B cell (primary cell): ENCODE measurements at regions not wholly inside any gene's neighbourhood (a gene's known extent, or its start where the extent isn't known, plus 50 kb on each side); places are given as distances from the start of the nearest gene placed in this dataset.

Source experiments
- ATAC-seq: fragments of 200-7000 bp; cut with Tn5 transposase; one replicate; pipeline ENCODE4 v1.10.0; 2021; ENCODE audit warnings: low read depth, mild to moderate bottlenecking, moderate number of reproducible peaks, moderate library complexity
- CTCF ChIA-PET: fragments of 350-600 bp; sonication (Branson Sonifier 250); formaldehyde crosslinking; loops from one replicate; lab custom pipeline; 2021; ENCODE audit warnings: antibody characterized with exemption, inconsistent platforms; lab: Charles Lee
- POLR2A ChIA-PET: fragments of 350-600 bp; sonication (Branson Sonifier 250); formaldehyde crosslinking; loops from one replicate; lab custom pipeline; 2021; ENCODE audit warnings: antibody characterized with exemption; lab: Charles Lee
- DNase-seq: peaks from one replicate; pipeline ENCODE4 v3.0.0; 2013
- H2AFZ ChIP-seq: 2 replicates; pipeline ENCODE4 v1.6.1; 2012; ENCODE audit warnings: mild to moderate bottlenecking, low read depth, low read length; ENCODE audit not compliant: insufficient read depth, poor library complexity, severe bottlenecking
- H3K27ac ChIP-seq, 2 donors: 1 replicate in 1 of 2; 2 replicates in 1 of 2; pipeline ENCODE4 v1.5.1; 2012 to 2013; ENCODE audit warnings: low read length in 2 of 2, mild to moderate bottlenecking in 2 of 2, moderate library complexity in 1 of 2
- H3K27me3 ChIP-seq, 4 experiments: fragments of 200-600 bp in 1 of 4; sonication (generic) in 1 of 4; replicated peaks in 1 of 4; 1 replicate in 2 of 4; 2 replicates in 2 of 4; pipeline versions ENCODE4 v1.6.1 to v1.7.0; 2013 to 2016; ENCODE audit warnings: low read length in 3 of 4, mild to moderate bottlenecking in 2 of 4, mixed read lengths in 1 of 4, moderate library complexity in 1 of 4; ENCODE audit not compliant: insufficient read depth in 4 of 4, control insufficient read depth in 3 of 4; ENCODE audit errors: control extremely low read depth in 1 of 4
- H3K36me3 ChIP-seq, 2 experiments: replicated peaks in 1 of 2; 1 replicate in 1 of 2; 2 replicates in 1 of 2; pipeline versions ENCODE4 v1.6.1 to v1.7.1; 2013; ENCODE audit warnings: low read length in 1 of 2; ENCODE audit not compliant: insufficient read depth in 2 of 2, control insufficient read depth in 1 of 2; ENCODE audit errors: control extremely low read depth in 1 of 2, extremely low read depth in 1 of 2
- H3K4me1 ChIP-seq, 2 donors: fragments of 200-600 bp in 1 of 2; sonication (generic) in 1 of 2; 1 replicate in 1 of 2; 2 replicates in 1 of 2; pipeline versions ENCODE4 v1.5.1 to v1.6.1; 2013 to 2017; ENCODE audit warnings: low read length in 2 of 2; ENCODE audit not compliant: control insufficient read depth in 2 of 2, insufficient read depth in 2 of 2
- H3K4me2 ChIP-seq: replicated peaks from 2 replicates; pipeline ENCODE3; 2012; ENCODE audit warnings: mild to moderate bottlenecking, low read depth, low read length; ENCODE audit not compliant: poor library complexity, severe bottlenecking
- H3K4me3 ChIP-seq, 5 experiments: fragments of 200-600 bp in 1 of 5; sonication (generic) in 1 of 5; 1 replicate in 3 of 5; 2 replicates in 2 of 5; pipeline versions ENCODE4 v1.5.1 to v1.7.0; 2011 to 2016; ENCODE audit warnings: low read length in 4 of 5, mild to moderate bottlenecking in 4 of 5, low read depth in 2 of 5, control low read depth in 1 of 5, moderate library complexity in 1 of 5; ENCODE audit not compliant: insufficient read depth in 1 of 5; ENCODE audit errors: control extremely low read depth in 1 of 5, extremely low read depth in 1 of 5
- H3K79me2 ChIP-seq: fragments of 200-600 bp; sonication (generic); one replicate; pipeline ENCODE4 v1.6.0; 2016; ENCODE audit warnings: low read length; ENCODE audit not compliant: control insufficient read depth, insufficient read depth
- H3K9ac ChIP-seq: fragments of 200-600 bp; sonication (generic); 2 replicates; pipeline ENCODE4 v1.6.1; 2017; ENCODE audit warnings: mild to moderate bottlenecking, low read length, moderate library complexity
- H3K9me3 ChIP-seq, 3 donors: one replicate each; pipeline versions ENCODE4 v1.6.1 to v1.7.1; 2013; ENCODE audit warnings: low read length in 2 of 3; ENCODE audit not compliant: control insufficient read depth in 2 of 3, insufficient read depth in 1 of 3; ENCODE audit errors: control extremely low read depth in 1 of 3
- H4K20me1 ChIP-seq: 2 replicates; pipeline ENCODE4 v1.6.0; 2012; ENCODE audit warnings: mild to moderate bottlenecking, low read length; ENCODE audit not compliant: insufficient read depth, control insufficient read depth, poor library complexity, severe bottlenecking
- H3K27ac Mint-ChIP-seq: one replicate; pipeline ENCODE4 v1.8.0; 2021; ENCODE audit warnings: mixed read lengths
- H3K27me3 Mint-ChIP-seq: one replicate; pipeline ENCODE4 v1.8.0; 2021; ENCODE audit warnings: mixed read lengths
- H3K4me1 Mint-ChIP-seq: one replicate; pipeline ENCODE4 v1.8.0; 2021; ENCODE audit warnings: mixed read lengths
- H3K4me3 Mint-ChIP-seq: one replicate; pipeline ENCODE4 v1.8.0; 2021; ENCODE audit warnings: mixed read lengths
- H3K9me3 Mint-ChIP-seq: one replicate; pipeline ENCODE4 v1.8.0; 2022; ENCODE audit warnings: mixed read lengths; ENCODE audit not compliant: insufficient read depth
- CTCF ChIP-seq: fragments of 200-600 bp; IDR thresholded peaks from one replicate; pipeline ENCODE4 v1.8.0; 2022; ENCODE audit warnings: antibody characterized with exemption, mild to moderate bottlenecking
- EZH2 ChIP-seq: IDR thresholded peaks from 2 replicates; pipeline ENCODE4 v1.6.1; 2012; ENCODE audit warnings: borderline replicate concordance, low read depth, mild to moderate bottlenecking, moderate library complexity, low read length; ENCODE audit not compliant: insufficient read depth, poor library complexity, severe bottlenecking
- WGBS: methylation state at CpG from one replicate; pipeline ENCODE4 v1.1.5; 2013; ENCODE audit warnings: missing lambda C conversion rate; ENCODE audit not compliant: insufficient coverage; 5-methylcytosine and 5-hydroxymethylcytosine counted together
- intact Hi-C: fragments of 100-400 bp; cut with micrococcal nuclease; formaldehyde crosslinking; loops from one replicate; pipeline ENCODE4 v1.10.0; 2022

GRCh38 chr12:88354691-88355090, 212.6 kb downstream of the TMTC3 start:
- H3K4me3 Mint-ChIP-seq: no peak overlapping the region
- no peak overlapping the region for H3K27ac Mint-ChIP-seq
- Histone ChIP-seq H3K9ac (no peak overlapping the region), H3K27ac (no peak overlapping the region), H3K9me3 (peaks cover 0 to 3% (median 0%) of the 10 kb centered on the region in 3 donors), H3K36me3 (no peaks in the 10 kb centered on the region), H2AFZ (no peak overlapping the region), H3K4me2 (no peak overlapping the region), H3K4me3 (no peak overlapping the region), H4K20me1 (no peaks in the 10 kb centered on the region), H3K4me1 (no peaks in the 10 kb centered on the region), H3K27me3 (no peaks in the 10 kb centered on the region), H3K79me2 (no peaks in the 10 kb centered on the region)
- ATAC-seq (no peak), DNase-seq (no peak)
- intact Hi-C loops: no loop called here
- TF ChIP-seq CTCF: no peak
- TF ChIP-seq EZH2: no peak
- H3K4me1 Mint-ChIP-seq: no peaks in the 10 kb centered on the region
- ChIA-PET CTCF (no interaction called here), POLR2A (no interaction called here)
- H3K9me3 Mint-ChIP-seq: no peaks in the 10 kb centered on the region
- 87% methylated on average over 2 of the region's 4 CpGs for WGBS
- H3K27me3 Mint-ChIP-seq: no peaks in the 10 kb centered on the region

GRCh38 chr12:88360343-88360742, 218.2 kb downstream of the TMTC3 start:
- Histone ChIP-seq H3K36me3 (no peaks in the 10 kb centered on the region), H3K9ac (no peak overlapping the region), H3K27me3 (no peaks in the 10 kb centered on the region), H3K27ac (no peak overlapping the region), H3K4me3 (no peak overlapping the region), H3K4me2 (no peak overlapping the region), H4K20me1 (no peaks in the 10 kb centered on the region), H3K79me2 (no peaks in the 10 kb centered on the region), H2AFZ (no peak overlapping the region), H3K9me3 (no peaks in the 10 kb centered on the region), H3K4me1 (no peaks in the 10 kb centered on the region)
- no peak for ATAC-seq
- ChIA-PET POLR2A (no interaction called here), CTCF (no interaction called here)
- Mint-ChIP-seq H3K27ac (no peak overlapping the region), H3K9me3 (no peaks in the 10 kb centered on the region), H3K4me3 (no peak overlapping the region), H3K4me1 (no peaks in the 10 kb centered on the region), H3K27me3 (no peaks in the 10 kb centered on the region)
- 57% methylated on average over 1 of the region's 1 CpG for WGBS
- TF ChIP-seq EZH2 (no peak), CTCF (no peak)
- no peak for DNase-seq
- intact Hi-C loops: no loop called here
